ENCODE measurements at regions not wholly inside any gene's neighbourhood (a gene's known extent, or its start where the extent isn't known, plus 50 kb on each side); places are given as distances from the start of the nearest gene placed in this dataset.
A peak's percentile ranks its signal among the peaks of the same experiment; 100 is the strongest.
"Not testable (repeated sequence)": the region's sequence is repeated elsewhere in the genome, so short reads cannot be mapped to it uniquely, and the experiment has no call there.

- DNase-seq = no peak
Observed at GRCh38 chr16:55043499-55043898, 112.8 kb downstream of the IRX5 start.

DNA sequence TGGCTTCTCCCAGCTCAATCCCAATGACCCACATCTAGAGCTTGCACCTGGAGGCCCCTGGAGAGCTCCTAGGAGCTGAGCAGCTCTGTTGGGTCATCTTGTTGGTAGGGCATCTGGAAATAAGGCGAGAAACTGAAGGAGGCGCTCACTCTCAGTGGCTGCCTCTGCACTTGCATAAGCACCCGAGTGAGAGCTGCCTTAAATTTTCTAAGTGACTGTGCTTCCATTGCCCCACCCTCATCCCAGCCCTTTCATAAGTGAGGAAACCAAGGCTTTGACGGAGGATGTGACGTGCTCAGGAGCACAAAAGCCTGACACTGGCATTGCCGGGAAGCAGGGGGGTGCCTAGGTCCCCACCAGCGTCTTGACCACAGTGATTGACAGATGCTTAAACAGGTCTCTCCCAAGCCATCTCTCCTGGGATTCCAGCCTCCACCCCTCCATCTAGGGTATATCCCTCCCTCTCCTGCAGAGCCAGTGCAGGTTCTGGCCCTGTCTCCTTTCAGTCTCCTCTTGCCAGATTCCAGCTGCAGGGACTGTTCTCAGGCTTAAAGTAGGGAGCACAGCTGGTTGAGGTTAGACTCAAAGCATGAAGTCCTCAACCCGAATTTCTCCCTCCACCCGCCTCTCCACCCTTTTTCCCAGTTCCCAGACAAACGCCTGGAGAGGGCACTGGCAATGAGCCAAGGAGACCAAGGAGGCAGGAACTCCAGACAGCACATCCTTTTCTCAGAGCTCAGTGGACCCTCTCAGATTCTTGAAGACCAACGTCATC lies 113.7 kb downstream of the IRX5 start:
- no peak for DNase-seq

DNA sequence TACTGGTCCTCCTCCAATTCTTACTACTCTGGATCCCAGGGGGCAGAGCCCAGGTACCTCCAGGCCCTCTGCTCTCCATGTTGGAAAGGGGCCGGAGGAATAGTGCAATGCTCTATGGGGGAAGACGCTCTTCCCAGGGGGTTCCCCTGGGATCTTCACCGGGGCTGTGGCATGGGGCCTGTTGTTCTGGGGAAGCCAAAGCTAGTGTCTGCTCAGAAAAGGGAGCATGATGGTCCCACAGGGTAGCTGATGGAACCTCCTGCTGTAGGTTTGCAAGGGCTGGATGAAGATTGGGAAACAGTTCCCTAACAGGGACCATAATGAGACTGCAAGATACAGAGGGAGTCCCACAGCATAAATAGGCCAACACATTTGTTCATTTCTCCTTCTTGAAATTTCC lies 114.7 kb downstream of the IRX5 start:
- DNase-seq = no peak

- no peak for DNase-seq
Observed at GRCh38 chr16:55045756-55046460, 115.2 kb downstream of the IRX5 start.

DNA sequence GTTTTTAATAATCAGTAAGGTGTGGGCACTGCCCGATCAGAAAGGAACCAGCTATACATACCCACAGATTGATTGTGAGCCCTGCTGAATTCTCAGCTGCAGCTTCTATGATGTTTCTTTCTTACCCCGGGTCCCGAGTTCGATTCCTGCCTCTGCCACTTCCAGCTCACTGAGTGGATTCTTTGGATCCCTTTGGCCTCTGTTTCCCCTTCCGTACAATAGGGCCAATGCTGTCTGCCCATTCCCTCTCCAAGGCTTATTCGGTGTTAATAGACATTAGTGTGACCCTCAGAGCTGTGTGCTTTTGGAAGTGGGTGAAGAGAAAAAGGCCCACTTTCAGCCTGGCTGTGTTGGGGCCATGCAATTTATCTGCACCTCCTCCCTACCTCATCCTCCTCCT lies 115.8 kb downstream of the IRX5 start:
- DNase-seq = no peak

DNA sequence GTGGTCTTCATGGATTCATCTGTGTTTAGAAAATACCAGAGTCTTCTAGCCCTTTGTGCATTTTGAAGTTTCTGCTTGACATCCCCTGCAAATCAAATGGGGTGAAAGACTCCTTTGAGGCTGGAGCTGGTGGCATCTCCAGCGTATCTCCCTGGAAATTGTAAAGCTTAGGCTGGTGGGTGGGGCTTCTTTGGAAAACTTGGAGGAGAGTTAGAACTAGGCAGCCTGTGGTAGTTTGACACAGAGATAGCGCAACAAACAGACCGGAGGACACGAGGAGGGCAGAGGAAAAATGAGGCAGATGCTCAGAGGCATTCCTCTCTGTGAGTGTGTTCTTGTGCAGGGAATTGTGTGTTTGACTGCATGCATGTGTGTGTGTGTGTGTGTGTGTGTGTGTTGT lies 116.3 kb downstream of the IRX5 start:
- DNase-seq = no peak

DNA sequence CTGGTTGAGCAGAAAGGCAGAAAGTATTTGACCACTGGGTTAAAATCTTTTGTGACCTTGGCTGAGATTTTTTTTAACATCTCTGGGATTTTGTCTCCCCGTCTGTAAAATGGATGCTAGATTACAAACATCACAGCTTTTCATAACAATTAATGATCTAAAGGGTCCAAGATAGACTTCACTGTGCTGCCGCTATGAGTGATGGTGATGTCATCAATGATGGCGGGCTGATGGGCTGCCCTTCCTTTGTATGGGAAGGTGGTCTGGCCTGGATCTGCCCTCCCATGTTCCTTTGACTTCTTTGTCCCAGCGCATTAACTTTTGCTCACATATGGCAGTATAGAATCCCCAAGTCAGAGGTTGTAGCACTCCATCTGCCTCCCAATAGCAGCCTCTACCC lies 116.7 kb downstream of the IRX5 start:
- no peak for DNase-seq

GRCh38 chr16:55047903-55048497 lies 117.3 kb downstream of the IRX5 start:
- DNase-seq = no peak

DNA sequence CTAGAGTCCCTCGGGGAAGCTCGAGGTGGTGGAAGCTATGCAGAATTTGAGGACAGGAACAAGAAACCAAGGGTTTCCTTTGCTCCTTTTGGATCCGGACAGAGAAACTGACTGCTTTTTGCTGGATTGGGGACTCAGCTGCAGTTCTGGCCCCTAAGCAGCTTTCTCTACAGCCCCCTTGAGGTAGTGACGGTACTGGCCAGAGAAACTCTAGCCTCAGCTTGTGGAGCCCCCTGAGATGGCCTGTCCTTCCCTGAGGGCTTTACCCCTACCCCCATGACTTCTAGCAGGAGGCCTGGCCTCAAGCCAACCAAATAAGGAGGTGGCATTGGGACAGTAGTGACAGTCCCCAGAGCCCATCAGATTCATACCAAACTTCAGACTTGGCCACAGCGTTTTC lies 118.1 kb downstream of the IRX5 start:
- no peak for DNase-seq

DNA sequence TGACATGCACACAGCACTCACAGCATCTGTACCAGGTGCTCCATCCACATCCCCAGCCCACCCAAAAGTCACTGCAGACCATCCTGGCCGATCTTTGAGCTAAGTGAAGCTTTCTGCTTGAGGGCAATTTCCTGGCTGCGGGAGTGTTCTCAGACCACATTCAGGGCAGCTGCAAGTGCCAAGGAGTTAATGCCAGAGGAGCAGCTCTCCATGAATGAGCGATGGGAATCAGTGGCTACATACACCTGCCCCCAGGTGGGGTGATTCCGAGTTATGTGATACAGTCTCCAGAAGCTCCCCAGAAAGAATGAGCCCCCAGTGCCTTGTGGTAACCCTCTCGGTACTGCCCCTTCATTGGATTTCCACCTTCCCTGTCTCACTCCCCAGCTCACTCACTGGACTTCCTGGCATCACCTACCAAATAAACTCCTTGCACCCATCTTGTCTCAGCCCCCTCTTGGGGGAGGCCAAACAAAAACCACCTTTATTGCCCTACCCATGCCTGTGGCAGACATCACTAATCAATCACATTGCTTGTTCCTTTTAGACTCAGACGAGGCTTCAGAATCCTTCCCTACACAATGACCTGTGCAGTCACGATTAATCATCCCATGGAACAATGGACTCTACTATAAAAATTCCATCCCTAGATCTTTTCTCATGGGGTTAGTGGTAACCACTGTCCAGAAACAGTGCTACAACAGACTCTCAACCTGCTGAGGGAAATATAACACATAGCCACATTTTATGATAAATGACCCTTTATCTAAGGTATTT lies 121.1 kb downstream of the IRX5 start:
- DNase-seq = no peak

DNA sequence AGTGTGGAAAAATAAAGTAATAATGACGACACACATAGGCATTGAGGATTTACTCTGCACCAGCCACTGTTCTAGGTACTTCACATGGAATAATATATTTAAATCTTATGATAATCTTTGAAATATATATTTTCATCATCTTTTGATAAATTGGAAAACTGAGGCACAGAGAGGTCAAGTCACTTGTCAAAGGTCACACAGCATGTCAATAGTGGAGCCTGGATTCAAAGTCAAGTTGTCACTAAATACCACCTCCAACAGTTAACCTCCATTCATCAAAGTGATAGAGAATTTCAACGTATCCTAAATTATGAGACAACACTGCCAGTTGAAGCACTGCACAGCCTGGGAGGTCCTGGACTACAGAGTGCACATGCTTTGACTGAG lies 121.7 kb downstream of the IRX5 start:
- no peak for DNase-seq

DNA sequence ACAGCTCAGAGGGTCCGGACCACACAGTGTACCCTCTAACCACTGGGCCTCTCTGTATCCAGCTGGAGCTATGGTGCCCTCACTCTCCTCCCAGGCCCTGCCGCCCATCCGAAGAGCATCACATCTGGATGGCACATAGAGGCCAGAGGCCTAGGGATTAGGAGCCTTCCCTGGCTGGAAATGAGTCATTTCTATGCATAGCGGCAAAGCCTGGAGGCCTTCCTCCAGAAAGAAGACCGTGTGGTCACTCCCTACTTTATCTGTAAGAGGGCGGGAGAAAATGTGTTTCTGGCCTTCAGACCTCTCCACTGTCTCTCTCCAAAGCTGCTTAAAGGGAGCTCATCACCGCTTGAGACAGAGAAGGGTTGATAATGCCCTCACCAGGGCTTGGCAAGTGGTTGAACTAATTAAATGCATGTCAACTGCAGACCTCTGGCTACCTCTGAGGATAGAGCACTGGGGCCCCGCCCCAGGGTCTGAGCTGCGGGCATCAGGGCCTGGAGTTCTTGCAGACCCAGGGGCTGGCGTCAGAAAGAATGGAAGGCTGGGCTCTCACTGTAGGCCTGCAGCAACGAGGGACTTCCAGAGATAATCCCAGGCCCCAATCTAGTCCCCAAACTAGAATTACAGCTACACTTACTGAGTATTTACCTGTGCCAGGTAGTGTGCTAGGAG lies 122.2 kb downstream of the IRX5 start:
- DNase-seq = no peak

- no peak for DNase-seq
Observed at GRCh38 chr16:55055262-55055661, 124.6 kb downstream of the IRX5 start.

DNA sequence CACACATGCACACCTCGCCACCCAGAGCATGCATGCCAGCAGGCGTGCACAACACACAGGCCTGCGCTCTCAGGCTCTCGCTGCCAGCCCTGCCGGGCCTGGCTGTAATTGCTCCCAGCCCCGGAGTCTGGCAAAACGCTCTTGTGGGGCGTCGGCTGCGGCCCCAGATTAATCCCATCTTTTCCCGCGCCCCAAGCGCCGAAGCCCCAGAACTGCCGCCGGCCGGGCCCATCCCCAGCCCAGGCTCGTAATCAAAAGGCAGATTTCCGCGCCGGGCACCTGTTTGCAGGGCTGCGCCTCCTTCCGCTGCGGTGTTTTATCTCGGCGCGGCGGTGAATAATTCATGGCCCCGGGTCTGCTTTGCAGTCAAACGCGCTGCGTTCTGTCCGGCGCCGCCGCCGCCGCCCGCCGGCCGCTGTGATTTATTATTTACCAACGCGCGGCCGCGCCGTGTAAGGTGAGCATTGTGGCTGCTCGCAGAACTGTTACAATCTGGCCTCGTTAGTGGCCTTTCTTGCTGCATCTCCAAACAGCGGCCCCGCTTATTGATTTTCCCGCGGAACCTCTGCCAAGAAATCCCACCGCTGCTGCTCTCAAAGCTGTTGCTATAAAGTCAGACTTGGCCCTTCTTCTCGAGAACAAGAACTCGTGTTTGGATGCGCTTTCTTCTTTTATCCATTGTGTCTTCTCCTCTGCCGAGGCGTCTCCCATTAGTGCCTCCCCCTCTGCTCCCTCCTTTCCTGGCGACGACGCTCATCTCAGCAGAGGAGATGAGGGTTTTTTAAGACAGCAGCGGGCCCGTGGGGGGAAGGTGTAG lies 126.1 kb downstream of the IRX5 start:
- DNase-seq = peak in 1 of 2 experiments; percentile 16

GRCh38 chr16:55057866-55058265 lies 127.2 kb downstream of the IRX5 start:
- DNase-seq = no peak

DNA sequence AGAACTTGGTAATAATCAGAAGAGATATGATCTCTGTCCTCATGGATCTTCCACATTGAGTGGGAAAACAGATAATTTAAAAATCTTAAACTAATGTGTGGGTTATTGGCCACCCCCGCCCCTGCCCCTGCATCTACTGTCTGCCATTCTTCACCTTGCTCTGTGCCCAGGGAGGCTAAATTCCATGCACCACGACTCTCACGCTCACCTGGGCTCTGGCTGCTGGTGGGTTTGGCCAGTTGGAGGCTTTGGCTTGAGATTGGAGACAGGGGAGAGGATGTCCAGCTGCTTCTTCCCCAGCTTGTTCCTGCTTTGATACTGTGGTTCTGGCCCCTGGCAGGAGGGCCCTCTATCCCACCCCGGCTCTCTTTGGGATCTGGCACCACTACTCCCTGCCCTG lies 127.9 kb downstream of the IRX5 start:
- no peak for DNase-seq

DNA sequence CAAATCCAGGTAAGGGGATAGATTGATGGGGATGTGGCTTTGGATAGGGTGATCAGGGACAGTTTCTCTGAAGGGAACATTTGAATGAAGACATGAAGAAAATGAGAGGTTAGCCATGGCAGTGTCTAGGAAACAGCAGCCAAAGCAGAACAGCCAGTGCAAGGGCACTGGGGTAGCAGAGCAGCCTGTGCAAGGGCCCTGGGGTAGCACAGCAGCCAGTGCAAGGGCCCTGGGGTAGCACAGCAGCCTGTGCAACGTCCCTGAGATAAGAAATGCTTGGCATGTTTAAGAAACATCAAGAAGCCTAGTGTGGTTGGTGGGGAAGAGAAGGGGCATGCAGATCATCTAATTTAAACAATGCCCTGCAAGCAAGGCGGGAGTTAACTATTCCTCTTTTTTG lies 128.5 kb downstream of the IRX5 start:
- no peak for DNase-seq

DNA sequence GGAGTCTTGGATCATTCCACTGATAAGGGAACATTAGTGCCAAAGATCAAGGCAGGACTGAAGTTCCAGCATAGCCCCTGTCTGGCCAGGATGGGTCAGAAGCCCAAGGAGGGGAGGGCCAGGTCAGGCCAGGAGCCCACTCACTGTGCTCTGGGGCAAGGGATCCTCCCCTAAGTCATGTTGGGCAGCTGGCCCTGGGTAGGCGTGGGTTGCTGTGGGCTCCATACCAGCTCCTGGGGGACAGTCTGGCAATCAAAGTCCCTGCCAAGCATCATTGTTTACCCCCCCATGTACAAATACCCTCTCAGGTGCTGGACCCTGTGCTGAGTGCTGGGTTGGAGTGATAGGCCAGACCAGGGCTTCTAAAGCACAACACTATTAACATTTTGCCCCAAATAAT lies 130.5 kb downstream of the IRX5 start:
- DNase-seq = no peak

DNA sequence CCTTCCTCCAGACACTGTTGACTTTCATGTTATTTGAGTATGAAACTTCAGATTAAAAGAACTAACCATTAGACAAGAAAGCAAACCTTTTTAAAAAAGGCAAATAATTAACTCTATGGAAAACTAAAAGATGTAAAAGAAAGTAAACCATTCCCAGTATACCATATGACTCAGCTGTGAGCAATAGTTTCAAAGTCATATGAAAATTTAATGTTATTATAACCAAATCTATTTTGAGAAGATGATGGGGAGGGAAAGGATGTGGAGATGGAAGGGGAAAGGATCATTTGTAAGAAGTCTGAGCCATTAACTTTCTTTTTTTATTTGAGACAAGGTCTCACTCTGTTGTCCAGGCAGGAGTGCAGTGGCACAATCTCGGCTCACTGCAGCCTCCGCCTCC lies 131.8 kb downstream of the IRX5 start:
- DNase-seq = no peak

- no peak for DNase-seq
Observed at GRCh38 chr16:55072976-55073375, 142.3 kb downstream of the IRX5 start.

- no peak for DNase-seq
Observed at GRCh38 chr16:55073830-55074229, 143.2 kb downstream of the IRX5 start.

DNA sequence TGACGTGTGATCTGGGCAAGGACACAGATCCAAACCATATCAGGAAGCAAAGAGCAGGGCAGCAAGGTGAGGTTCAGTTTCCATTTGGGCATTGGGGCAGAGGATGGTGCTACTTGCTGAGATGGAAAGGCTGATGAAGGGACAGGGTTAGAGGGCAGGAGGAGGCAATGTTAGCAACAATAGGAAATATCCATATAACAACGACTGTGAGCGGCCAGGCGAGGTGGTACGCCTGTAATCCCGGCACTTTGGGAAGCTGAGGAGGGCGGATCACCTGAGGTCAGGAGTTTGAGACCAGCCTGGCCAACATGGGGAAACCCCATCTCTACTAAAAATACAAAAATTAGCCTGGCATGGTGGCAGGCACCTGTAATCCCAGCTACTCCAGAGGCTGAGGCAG lies 144.5 kb downstream of the IRX5 start:
- DNase-seq = not testable (repeated sequence)

Data from NCI-H526 (cell line).